H1 (cell line): ENCODE measurements at regions not wholly inside any gene's neighbourhood (a gene's known extent, or its start where the extent isn't known, plus 50 kb on each side); places are given as distances from the start of the nearest gene placed in this dataset.

Experiments used
- CTCF ChIA-PET: fragments of 300-600 bp; sonication (Branson Sonifier 250); formaldehyde crosslinking; loops from one replicate; lab custom pipeline; 2021; ENCODE audit not compliant: partially characterized antibody; lab: Charles Lee
- POLR2A ChIA-PET: fragments of 300-600 bp; sonication (Branson Sonifier 250); formaldehyde crosslinking; loops from one replicate; lab custom pipeline; 2021; ENCODE audit warnings: inconsistent platforms; ENCODE audit not compliant: partially characterized antibody; lab: Charles Lee
- DNase-seq, 2 experiments: peaks; one replicate each; pipeline versions ENCODE4 v3.0.0 to v3.0.0-alpha.2; 2010 to 2022; ENCODE audit warnings: low spot score in 2 of 2, low read depth in 1 of 2, mixed read lengths in 1 of 2
- FAIRE-seq: peaks from 2 replicates; lab custom pipeline; 2011; peaks lifted over from hg19 to GRCh38; lab: Jason Lieb, UNC
- H2AFZ ChIP-seq: 2 replicates; pipeline ENCODE4 v1.8.1; 2012; ENCODE audit warnings: low read length, inconsistent platforms
- H2AK5ac ChIP-seq: 2 replicates; pipeline ENCODE4 v1.6.1; 2013; ENCODE audit warnings: low read depth, low read length
- H2BK120ac ChIP-seq: replicated peaks from 2 replicates; pipeline ENCODE3; 2013; ENCODE audit warnings: low read depth, low read length, inconsistent platforms
- H2BK12ac ChIP-seq: 2 replicates; pipeline ENCODE4 v1.6.1; 2013; ENCODE audit warnings: low read depth, low read length
- H2BK15ac ChIP-seq: 2 replicates; pipeline ENCODE4 v1.6.1; 2013; ENCODE audit warnings: low read length
- H2BK20ac ChIP-seq: 2 replicates; pipeline ENCODE4 v1.6.1; 2013; ENCODE audit warnings: low read length
- H2BK5ac ChIP-seq: 2 replicates; pipeline ENCODE4 v1.6.1; 2013; ENCODE audit warnings: low read depth, low read length
- H3K14ac ChIP-seq: 2 replicates; pipeline ENCODE4 v1.6.1; 2013; ENCODE audit warnings: inconsistent platforms; ENCODE audit not compliant: insufficient read length
- H3K18ac ChIP-seq: 2 replicates; pipeline ENCODE4 v1.6.1; 2013; ENCODE audit warnings: low read length; ENCODE audit errors: extremely low read depth
- H3K23ac ChIP-seq: 2 replicates; pipeline ENCODE4 v1.6.1; 2013; ENCODE audit warnings: inconsistent platforms; ENCODE audit not compliant: insufficient read length
- H3K23me2 ChIP-seq: 2 replicates; pipeline ENCODE4 v1.6.1; 2013; ENCODE audit warnings: low read depth, low read length
- H3K27ac ChIP-seq: 2 replicates; pipeline ENCODE4 v1.6.1; 2011; ENCODE audit warnings: low read depth, low read length, inconsistent platforms
- H3K27me3 ChIP-seq, 4 experiments: replicated peaks in 1 of 4; 1 replicate in 1 of 4; 2 replicates in 3 of 4; pipeline versions ENCODE4 v1.6.1 to v1.8.1; 2011 to 2013; ENCODE audit warnings: low read length in 3 of 4, mild to moderate bottlenecking in 3 of 4, inconsistent platforms in 2 of 4, mixed read lengths in 2 of 4, moderate library complexity in 1 of 4; ENCODE audit not compliant: control insufficient read depth in 3 of 4, insufficient read depth in 3 of 4; ENCODE audit errors: extremely low read depth in 1 of 4
- H3K36me3 ChIP-seq, 4 experiments: 2 replicates each; pipeline versions ENCODE4 v1.6.1 to v1.8.1; 2011 to 2013; ENCODE audit warnings: mild to moderate bottlenecking in 4 of 4, low read length in 3 of 4, moderate library complexity in 2 of 4, control low read depth in 1 of 4, inconsistent platforms in 1 of 4; ENCODE audit not compliant: insufficient read depth in 4 of 4, control insufficient read depth in 2 of 4
- H3K4ac ChIP-seq: replicated peaks from 2 replicates; pipeline ENCODE3; 2013; ENCODE audit warnings: low read length, low read depth, mixed read lengths, inconsistent platforms; ENCODE audit not compliant: insufficient read length
- H3K4me1 ChIP-seq, 4 experiments: replicated peaks in 1 of 4; 1 replicate in 1 of 4; 2 replicates in 3 of 4; pipeline versions ENCODE4 v1.6.1 to v1.8.1; 2011 to 2013; ENCODE audit warnings: low read length in 3 of 4, inconsistent platforms in 2 of 4, mixed read lengths in 1 of 4; ENCODE audit not compliant: insufficient read depth in 4 of 4, control insufficient read depth in 3 of 4
- H3K4me2 ChIP-seq, 2 experiments: 2 replicates each; pipeline versions ENCODE4 v1.6.1 to v1.8.1; 2011 to 2013; ENCODE audit warnings: low read depth in 2 of 2, low read length in 2 of 2, control low read depth in 1 of 2, inconsistent platforms in 1 of 2, mild to moderate bottlenecking in 1 of 2; ENCODE audit not compliant: insufficient read depth in 1 of 2
- H3K4me3 ChIP-seq, 4 experiments: fragments of 200-600, 300-600 bp in 1 of 4; sonication (generic), shearing (Covaris generic), sonication (Bioruptor Twin) in 1 of 4; 2 replicates each; pipeline versions ENCODE4 v1.5.1 to v1.8.1; 2011 to 2016; ENCODE audit warnings: low read length in 4 of 4, low read depth in 3 of 4, control low read depth in 2 of 4, inconsistent platforms in 2 of 4, mild to moderate bottlenecking in 2 of 4, mixed read lengths in 1 of 4, moderate library complexity in 1 of 4; ENCODE audit not compliant: insufficient read depth in 2 of 4; ENCODE audit errors: extremely low read depth in 1 of 4
- H3K56ac ChIP-seq: replicated peaks from 2 replicates; pipeline ENCODE3; 2013; ENCODE audit warnings: low read depth, mild to moderate bottlenecking, mixed read lengths, low read length, inconsistent platforms; ENCODE audit not compliant: insufficient read length
- H3K79me1 ChIP-seq: 2 replicates; pipeline ENCODE4 v1.6.1; 2013; ENCODE audit warnings: low read depth, low read length, control low read depth
- H3K79me2 ChIP-seq, 2 experiments: 2 replicates each; pipeline versions ENCODE4 v1.6.1 to v1.8.1; 2012 to 2013; ENCODE audit warnings: low read length in 2 of 2, mild to moderate bottlenecking in 2 of 2, inconsistent platforms in 1 of 2; ENCODE audit not compliant: insufficient read depth in 2 of 2, control insufficient read depth in 1 of 2
- H3K9ac ChIP-seq, 4 experiments: replicated peaks in 1 of 4; 1 replicate in 1 of 4; 2 replicates in 3 of 4; pipeline versions ENCODE4 v1.6.1 to v1.8.1; 2011 to 2013; ENCODE audit warnings: low read depth in 3 of 4, low read length in 3 of 4, control low read depth in 2 of 4, mild to moderate bottlenecking in 2 of 4, moderate library complexity in 2 of 4, inconsistent platforms in 1 of 4; ENCODE audit errors: extremely low read depth in 1 of 4
- H3K9me3 ChIP-seq, 2 experiments: 2 replicates each; pipeline versions ENCODE4 v1.6.1 to v1.8.1; 2012 to 2013; ENCODE audit warnings: mild to moderate bottlenecking in 2 of 2, moderate library complexity in 2 of 2, control low read depth in 1 of 2, inconsistent platforms in 1 of 2, low read depth in 1 of 2, low read length in 1 of 2, mixed read lengths in 1 of 2; ENCODE audit not compliant: insufficient read depth in 2 of 2
- H4K20me1 ChIP-seq, 2 experiments: replicated peaks in 1 of 2; 2 replicates each; pipeline versions ENCODE3 to v1.8.1; 2011 to 2013; ENCODE audit warnings: inconsistent platforms in 2 of 2, low read length in 2 of 2, mild to moderate bottlenecking in 1 of 2; ENCODE audit not compliant: insufficient read depth in 2 of 2, control insufficient read depth in 1 of 2
- H4K5ac ChIP-seq: 2 replicates; pipeline ENCODE4 v1.6.1; 2013; ENCODE audit warnings: low read length, low read depth, mixed read lengths, inconsistent platforms; ENCODE audit not compliant: insufficient read length
- H4K8ac ChIP-seq: 2 replicates; pipeline ENCODE4 v1.8.0; 2013; ENCODE audit warnings: mild to moderate bottlenecking, moderate library complexity, low read length, inconsistent platforms; ENCODE audit not compliant: insufficient read depth; ENCODE audit errors: extremely low read depth
- H4K91ac ChIP-seq: replicated peaks from 2 replicates; pipeline ENCODE3; 2013; ENCODE audit warnings: low read length, mixed read lengths, inconsistent platforms; ENCODE audit not compliant: insufficient read length
- CBX8 ChIP-seq: fragments of 300-800, 300-1000 bp; sonication (generic); IDR thresholded peaks from 2 replicates; pipeline ENCODE4 v1.7.1; 2016; ENCODE audit warnings: low read depth, low read length, borderline replicate concordance
- CEBPB ChIP-seq: IDR thresholded peaks from 2 replicates; pipeline ENCODE4 v1.6.1; 2012; ENCODE audit warnings: low read depth, low read length
- CHD2 ChIP-seq: IDR thresholded peaks from 2 replicates; pipeline ENCODE4 v1.6.1; 2012; ENCODE audit warnings: low read length, improper control_type of control experiment
- EP300 ChIP-seq, 2 experiments: IDR thresholded peaks; 1 replicate in 1 of 2; 2 replicates in 1 of 2; pipeline ENCODE4 v1.6.1; 2011 to 2012; ENCODE audit warnings: low read depth in 2 of 2, low read length in 2 of 2, mild to moderate bottlenecking in 2 of 2, borderline replicate concordance in 1 of 2, inconsistent platforms in 1 of 2, moderate library complexity in 1 of 2
- EZH2 ChIP-seq: fragments of 200-600 bp; sonication (generic); IDR thresholded peaks from 2 replicates; pipeline ENCODE4 v1.7.1; 2012; ENCODE audit warnings: low read depth, mild to moderate bottlenecking, moderate library complexity, low read length, inconsistent platforms; ENCODE audit not compliant: severe bottlenecking
- HDAC6 ChIP-seq: IDR thresholded peaks from one replicate; pipeline ENCODE4 v1.7.1; 2012; ENCODE audit warnings: low read depth, mild to moderate bottlenecking, inconsistent platforms, low read length, moderate library complexity
- KDM1A ChIP-seq: fragments of 200-600, 300-600 bp; sonication (generic); IDR thresholded peaks from 2 replicates; pipeline ENCODE4 v1.7.1; 2016; ENCODE audit warnings: mild to moderate bottlenecking, low read length, borderline replicate concordance
- PHF8 ChIP-seq: fragments of 200-600 bp; sonication (generic); conservative IDR thresholded peaks from 2 replicates; pipeline ENCODE4 v1.7.1; 2012; ENCODE audit warnings: low read depth, mild to moderate bottlenecking, inconsistent platforms, low read length, moderate library complexity
- RBBP5 ChIP-seq: IDR thresholded peaks from 2 replicates; pipeline ENCODE4 v1.7.1; 2012; ENCODE audit warnings: low read depth, mild to moderate bottlenecking, inconsistent platforms, low read length, moderate library complexity, borderline replicate concordance
- SP1 ChIP-seq: IDR thresholded peaks from 2 replicates; pipeline ENCODE4 v1.6.1; 2011; ENCODE audit warnings: low read depth, low read length
- SP4 ChIP-seq: IDR thresholded peaks from 2 replicates; pipeline ENCODE4 v1.6.1; 2012; ENCODE audit warnings: low read length, inconsistent platforms
- TAF7 ChIP-seq: optimal IDR thresholded peaks from 2 replicates; pipeline ENCODE3; 2011; ENCODE audit warnings: low read depth, mild to moderate bottlenecking, inconsistent platforms, low read length, moderate library complexity, borderline replicate concordance
- TCF12 ChIP-seq: IDR thresholded peaks from 2 replicates; pipeline ENCODE4 v1.6.1; 2011; ENCODE audit warnings: low read depth, mild to moderate bottlenecking, low read length
- WGBS, 2 experiments: shearing (Covaris generic) in 1 of 2; methylation state at CpG; one replicate each; pipeline versions ENCODE4 v1.1.6 to v1.1.7; 2013 to 2015; ENCODE audit warnings: low lambda C conversion rate in 2 of 2, mixed read lengths in 2 of 2, inconsistent platforms in 1 of 2, low coverage in 1 of 2, missing lambda C conversion rate in 1 of 2; ENCODE audit not compliant: insufficient replicate concordance in 2 of 2, insufficient coverage in 1 of 2, insufficient read length in 1 of 2; ENCODE audit errors: extremely low coverage in 1 of 2, missing lambda C conversion rate in 1 of 2; 5-methylcytosine and 5-hydroxymethylcytosine counted together
- TF ChIP-seq, protein P1 (sequence below): IDR thresholded peaks from 2 replicates; pipeline ENCODE4 v1.6.1; 2012; ENCODE audit warnings: inconsistent platforms

DNA sequence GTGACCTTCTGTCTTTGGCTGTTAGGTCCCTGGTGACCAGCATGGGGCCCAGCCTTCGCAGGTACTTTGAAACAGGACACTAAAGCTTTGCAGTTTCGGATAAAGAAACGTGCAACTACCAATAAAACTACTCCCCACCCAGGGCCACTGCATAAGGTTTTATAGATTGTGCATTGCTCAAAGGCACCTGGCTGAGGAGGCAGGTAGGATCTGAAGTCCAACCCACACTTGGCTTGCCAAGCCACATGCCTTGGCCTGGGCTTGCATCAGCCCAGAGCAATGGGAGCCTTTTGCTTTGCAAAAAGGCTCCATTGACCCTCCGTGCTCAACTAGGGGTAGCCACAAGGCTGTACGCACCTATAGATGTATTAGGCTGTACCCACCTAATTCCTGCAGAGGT is 84.4 kb upstream of the SYT6 start:
- Histone ChIP-seq H2BK15ac (no peak overlapping the region), H3K23me2 (no peaks in the 10 kb centered on the region), H2BK5ac (no peak overlapping the region), H2AK5ac (no peak overlapping the region), H3K9ac (no peak overlapping the region), H2AFZ (0 out of 2 replicates have a peak overlapping the region, but pooled peaks have one; percentile 54), H3K4me2 (no peak overlapping the region), H4K20me1 (no peaks in the 10 kb centered on the region), H3K27ac (no peak overlapping the region), H3K79me1 (no peaks in the 10 kb centered on the region), H3K9me3 (peaks cover 9 to 16% of the 10 kb centered on the region in 2 experiments; a peak in 3 of 4 replicates), H3K4me1 (no peaks in the 10 kb centered on the region), H3K23ac (no peak overlapping the region), H3K36me3 (peaks cover 0 to 4% (median 0%) of the 10 kb centered on the region in 4 experiments; a peak in 1 of 8 replicates), H2BK120ac (no peak overlapping the region), H4K5ac (no peak overlapping the region), H3K18ac (no peak overlapping the region), H3K14ac (no peak overlapping the region), H3K4me3 (no peak overlapping the region), H3K79me2 (no peaks in the 10 kb centered on the region), H2BK12ac (no peak overlapping the region), H3K56ac (no peak overlapping the region), H3K27me3 (no peaks in the 10 kb centered on the region), H2BK20ac (no peak overlapping the region), H4K91ac (no peak overlapping the region), H3K4ac (no peak overlapping the region), H4K8ac (no peak overlapping the region)
- 86% methylated on average over 5 of the region's 5 CpGs; no CpG with 5 or more reads in 1 of the 2 experiments for WGBS, 2 experiments
- TF ChIP-seq, protein P1, sequence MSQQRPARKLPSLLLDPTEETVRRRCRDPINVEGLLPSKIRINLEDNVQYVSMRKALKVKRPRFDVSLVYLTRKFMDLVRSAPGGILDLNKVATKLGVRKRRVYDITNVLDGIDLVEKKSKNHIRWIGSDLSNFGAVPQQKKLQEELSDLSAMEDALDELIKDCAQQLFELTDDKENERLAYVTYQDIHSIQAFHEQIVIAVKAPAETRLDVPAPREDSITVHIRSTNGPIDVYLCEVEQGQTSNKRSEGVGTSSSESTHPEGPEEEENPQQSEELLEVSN = no peak
- TF ChIP-seq TCF12 (no peak), SP4 (no peak), TAF7 (no peak), HDAC6 (no peak), CEBPB (no peak), PHF8 (no peak), CHD2 (no peak), EP300 (IDR thresholded peaks at IDR 0.05; ENCODE audit: borderline replicate concordance in 1 of 2, low read depth in 2 of 2, low read length in 2 of 2) (no peak), CBX8 (no peak), RBBP5 (no peak), KDM1A (no peak), SP1 (no peak), EZH2 (no peak)
- ChIA-PET CTCF (interaction anchor here (1.9 to 2.2 kb wide), 2 partner anchors 13 to 44 kb away, joined by 6 to 7 read pairs; no protein-coding TSS in a partner anchor), POLR2A (no interaction called here)
- FAIRE-seq (no peak), DNase-seq (no peak)
